MG63 (cell line): ENCODE measurements at regions not wholly inside any gene's neighbourhood (a gene's known extent, or its start where the extent isn't known, plus 50 kb on each side); places are given as distances from the start of the nearest gene placed in this dataset.
"Not testable (repeated sequence)": the region's sequence is repeated elsewhere in the genome, so short reads cannot be mapped to it uniquely, and the experiment has no call there.

Experiments used
- DNase-seq: peaks from one replicate; pipeline ENCODE4 v3.0.0-alpha.2; 2020
- H3K27me3 ChIP-seq: fragments of 250-450 bp; sonication (Bioruptor Pico); 2 replicates; pipeline ENCODE4 v1.5.1; 2020; ENCODE audit warnings: mild to moderate bottlenecking, moderate library complexity
- H3K36me3 ChIP-seq: fragments of 250-450 bp; sonication (Bioruptor Pico); 2 replicates; pipeline ENCODE4 v1.5.1; 2020; ENCODE audit warnings: mild to moderate bottlenecking, moderate library complexity
- H3K4me3 ChIP-seq: fragments of 250-450 bp; sonication (Bioruptor Pico); 2 replicates; pipeline ENCODE4 v1.5.1; 2020; ENCODE audit warnings: mild to moderate bottlenecking, moderate library complexity
- H3K9me3 ChIP-seq: fragments of 250-450 bp; sonication (Bioruptor Pico); 2 replicates; pipeline ENCODE4 v1.5.1; 2020; ENCODE audit warnings: mild to moderate bottlenecking, moderate library complexity

GRCh38 chr3:82562896-82563295 lies 801.5 kb upstream of the GBE1 start:
- Histone ChIP-seq H3K27me3 (no peaks in the 10 kb centered on the region), H3K36me3 (no peaks in the 10 kb centered on the region), H3K4me3 (no peak overlapping the region), H3K9me3 (no peaks in the 10 kb centered on the region)
- no peak for DNase-seq

- no peaks in the 10 kb centered on the region for H3K9me3 ChIP-seq
- DNase-seq, result no peak
- no peaks in the 10 kb centered on the region for H3K36me3 ChIP-seq
- no peaks in the 10 kb centered on the region for H3K27me3 ChIP-seq
- H3K4me3 ChIP-seq, result no peak overlapping the region
Observed at GRCh38 chr3:82561784-82562183, 800.3 kb upstream of the GBE1 start.

GRCh38 chr3:82558081-82558480 lies 796.6 kb upstream of the GBE1 start:
- Histone ChIP-seq H3K36me3 (no peaks in the 10 kb centered on the region), H3K4me3 (no peak overlapping the region), H3K27me3 (no peaks in the 10 kb centered on the region), H3K9me3 (no peaks in the 10 kb centered on the region)
- no peak for DNase-seq

- Histone ChIP-seq H3K27me3 (no peaks in the 10 kb centered on the region), H3K36me3 (no peaks in the 10 kb centered on the region), H3K4me3 (no peak overlapping the region), H3K9me3 (no peaks in the 10 kb centered on the region)
- no peak for DNase-seq
Observed at GRCh38 chr3:82556113-82556512, 794.7 kb upstream of the GBE1 start.

- not testable (repeated sequence) for H3K9me3 ChIP-seq, DNase-seq, H3K4me3 ChIP-seq, H3K27me3 ChIP-seq, H3K36me3 ChIP-seq
Observed at GRCh38 chr3:82542556-82542955, 781.1 kb upstream of the GBE1 start.

GRCh38 chr3:82521657-82522056 lies 760.2 kb upstream of the GBE1 start:
- DNase-seq, result no peak
- no peaks in the 10 kb centered on the region for H3K27me3 ChIP-seq
- no peaks in the 10 kb centered on the region for H3K36me3 ChIP-seq
- no peaks in the 10 kb centered on the region for H3K9me3 ChIP-seq
- no peak overlapping the region for H3K4me3 ChIP-seq

GRCh38 chr3:82520846-82521245 lies 759.4 kb upstream of the GBE1 start:
- Histone ChIP-seq H3K4me3 (no peak overlapping the region), H3K27me3 (no peaks in the 10 kb centered on the region), H3K36me3 (no peaks in the 10 kb centered on the region), H3K9me3 (no peaks in the 10 kb centered on the region)
- DNase-seq, result no peak

GRCh38 chr3:82509951-82510603 lies 748.6 kb upstream of the GBE1 start:
- H3K27me3 ChIP-seq, result no peaks in the 10 kb centered on the region
- H3K36me3 ChIP-seq, result no peaks in the 10 kb centered on the region
- H3K9me3 ChIP-seq, result no peaks in the 10 kb centered on the region
- no peak overlapping the region for H3K4me3 ChIP-seq
- DNase-seq, result peak; percentile 63

- DNase-seq, result no peak
- H3K27me3 ChIP-seq, result no peaks in the 10 kb centered on the region
- H3K9me3 ChIP-seq, result no peaks in the 10 kb centered on the region
- no peak overlapping the region for H3K4me3 ChIP-seq
- H3K36me3 ChIP-seq, result no peaks in the 10 kb centered on the region
Observed at GRCh38 chr3:82509106-82509842, 747.8 kb upstream of the GBE1 start.

- DNase-seq, result no peak
- Histone ChIP-seq H3K36me3 (no peaks in the 10 kb centered on the region), H3K4me3 (no peak overlapping the region), H3K9me3 (no peaks in the 10 kb centered on the region), H3K27me3 (no peaks in the 10 kb centered on the region)
Observed at GRCh38 chr3:82506204-82506603, 744.8 kb upstream of the GBE1 start.

- DNase-seq, result no peak
Observed at GRCh38 chr3:82505079-82505756, 743.8 kb upstream of the GBE1 start.

GRCh38 chr3:82498186-82498585 lies 736.7 kb upstream of the GBE1 start:
- Histone ChIP-seq H3K27me3 (no peaks in the 10 kb centered on the region), H3K9me3 (no peaks in the 10 kb centered on the region), H3K4me3 (no peak overlapping the region), H3K36me3 (no peaks in the 10 kb centered on the region)
- DNase-seq, result no peak

More at GRCh38 chr3:82505079-82505756, 743.8 kb upstream of the GBE1 start:
- H3K4me3 ChIP-seq, result no peak overlapping the region
- no peaks in the 10 kb centered on the region for H3K9me3 ChIP-seq
- no peaks in the 10 kb centered on the region for H3K36me3 ChIP-seq
- H3K27me3 ChIP-seq, result no peaks in the 10 kb centered on the region

GRCh38 chr3:82496890-82497560 lies 735.6 kb upstream of the GBE1 start:
- H3K36me3 ChIP-seq, result no peaks in the 10 kb centered on the region
- no peak overlapping the region for H3K4me3 ChIP-seq
- no peaks in the 10 kb centered on the region for H3K9me3 ChIP-seq
- DNase-seq, result no peak
- no peaks in the 10 kb centered on the region for H3K27me3 ChIP-seq

GRCh38 chr3:82495655-82496054 lies 734.2 kb upstream of the GBE1 start:
- no peak for DNase-seq
- Histone ChIP-seq H3K4me3 (no peak overlapping the region), H3K36me3 (no peaks in the 10 kb centered on the region), H3K9me3 (no peaks in the 10 kb centered on the region), H3K27me3 (no peaks in the 10 kb centered on the region)

- no peaks in the 10 kb centered on the region for H3K36me3 ChIP-seq
- H3K4me3 ChIP-seq, result no peak overlapping the region
- H3K27me3 ChIP-seq, result no peaks in the 10 kb centered on the region
- no peaks in the 10 kb centered on the region for H3K9me3 ChIP-seq
- DNase-seq, result no peak
Observed at GRCh38 chr3:82494977-82495489, 733.6 kb upstream of the GBE1 start.

GRCh38 chr3:82493858-82494257 lies 732.4 kb upstream of the GBE1 start:
- H3K4me3 ChIP-seq, result no peak overlapping the region
- no peaks in the 10 kb centered on the region for H3K36me3 ChIP-seq
- no peaks in the 10 kb centered on the region for H3K9me3 ChIP-seq
- DNase-seq, result no peak
- no peaks in the 10 kb centered on the region for H3K27me3 ChIP-seq

GRCh38 chr3:82475306-82475705 lies 713.9 kb upstream of the GBE1 start:
- DNase-seq, result no peak
- H3K36me3 ChIP-seq, result no peaks in the 10 kb centered on the region
- no peaks in the 10 kb centered on the region for H3K9me3 ChIP-seq
- no peak overlapping the region for H3K4me3 ChIP-seq
- no peaks in the 10 kb centered on the region for H3K27me3 ChIP-seq
